ENCODE measurements at regions not wholly inside any gene's neighbourhood (a gene's known extent, or its start where the extent isn't known, plus 50 kb on each side); places are given as distances from the start of the nearest gene placed in this dataset.

- DNase-seq = no peak
- intact Hi-C loops (cut with DNase I) = no loop called here
- TF ChIP-seq CTCF (IDR thresholded peaks at IDR 0.05; ENCODE audit: borderline replicate concordance, extremely low read depth, insufficient read depth) = no peak
- H3K27me3 ChIP-seq (ENCODE audit: control insufficient read depth, insufficient read depth, low read length) = no peaks in the 10 kb centered on the region
- H3K9me3 ChIP-seq (ENCODE audit: control insufficient read depth in 2 of 3, insufficient read depth in 1 of 3, low read length in 3 of 3) = peaks cover 0 to 9% (median 0%) of the 10 kb centered on the region in 3 donors
- no peaks in the 10 kb centered on the region for H3K4me1 ChIP-seq (ENCODE audit: control insufficient read depth in 2 of 3, insufficient read depth in 2 of 3, low read depth in 1 of 3, low read length in 3 of 3)
- no peaks in the 10 kb centered on the region for H3K36me3 ChIP-seq (ENCODE audit: control insufficient read depth in 2 of 3, insufficient read depth in 3 of 3, low read length in 3 of 3)
- no peak for FAIRE-seq
- H3K9ac ChIP-seq (ENCODE audit: low read length in 3 of 3) = no peak overlapping the region
- no peak overlapping the region for H3K27ac ChIP-seq (ENCODE audit: low read depth in 2 of 2, low read length in 2 of 2)
- no peak overlapping the region for H3K4me3 ChIP-seq (ENCODE audit: low read length in 3 of 3)
Observed at GRCh38 chr1:5254131-5254725, 599.8 kb downstream of the AJAP1 start.

GRCh38 chr1:5253036-5253435 is 598.6 kb downstream of the AJAP1 start:
- Histone ChIP-seq H3K27ac (ENCODE audit: low read depth in 2 of 2, low read length in 2 of 2) (no peak overlapping the region), H3K27me3 (ENCODE audit: control insufficient read depth, insufficient read depth, low read length) (no peaks in the 10 kb centered on the region), H3K36me3 (ENCODE audit: control insufficient read depth in 2 of 3, insufficient read depth in 3 of 3, low read length in 3 of 3) (no peaks in the 10 kb centered on the region), H3K9me3 (ENCODE audit: control insufficient read depth in 2 of 3, insufficient read depth in 1 of 3, low read length in 3 of 3) (peaks cover 0 to 3% (median 0%) of the 10 kb centered on the region in 3 donors), H3K9ac (ENCODE audit: low read length in 3 of 3) (no peak overlapping the region), H3K4me3 (ENCODE audit: low read length in 3 of 3) (no peak overlapping the region), H3K4me1 (ENCODE audit: control insufficient read depth in 2 of 3, insufficient read depth in 2 of 3, low read depth in 1 of 3, low read length in 3 of 3) (no peaks in the 10 kb centered on the region)
- DNase-seq (no peak), FAIRE-seq (no peak)
- intact Hi-C loops (cut with DNase I) = no loop called here
- no peak for TF ChIP-seq CTCF (IDR thresholded peaks at IDR 0.05; ENCODE audit: borderline replicate concordance, extremely low read depth, insufficient read depth)

- Histone ChIP-seq H3K9me3 (ENCODE audit: control insufficient read depth in 2 of 3, insufficient read depth in 1 of 3, low read length in 3 of 3) (peaks cover 0 to 3% (median 0%) of the 10 kb centered on the region in 3 donors), H3K27me3 (ENCODE audit: control insufficient read depth, insufficient read depth, low read length) (no peaks in the 10 kb centered on the region), H3K9ac (ENCODE audit: low read length in 3 of 3) (no peak overlapping the region), H3K4me1 (ENCODE audit: control insufficient read depth in 2 of 3, insufficient read depth in 2 of 3, low read depth in 1 of 3, low read length in 3 of 3) (no peaks in the 10 kb centered on the region), H3K36me3 (ENCODE audit: control insufficient read depth in 2 of 3, insufficient read depth in 3 of 3, low read length in 3 of 3) (no peaks in the 10 kb centered on the region), H3K27ac (ENCODE audit: low read depth in 2 of 2, low read length in 2 of 2) (no peak overlapping the region), H3K4me3 (ENCODE audit: low read length in 3 of 3) (no peak overlapping the region)
- FAIRE-seq = no peak
- TF ChIP-seq CTCF (IDR thresholded peaks at IDR 0.05; ENCODE audit: borderline replicate concordance, extremely low read depth, insufficient read depth) = no peak
- no peak for DNase-seq
- intact Hi-C loops (cut with DNase I) = no loop called here
Observed at GRCh38 chr1:5250336-5250735, 595.9 kb downstream of the AJAP1 start.

- Histone ChIP-seq H3K27me3 (ENCODE audit: control insufficient read depth, insufficient read depth, low read length) (no peaks in the 10 kb centered on the region), H3K27ac (ENCODE audit: low read depth in 2 of 2, low read length in 2 of 2) (no peak overlapping the region), H3K9me3 (ENCODE audit: control insufficient read depth in 2 of 3, insufficient read depth in 1 of 3, low read length in 3 of 3) (peaks cover 0 to 3% (median 0%) of the 10 kb centered on the region in 3 donors), H3K4me1 (ENCODE audit: control insufficient read depth in 2 of 3, insufficient read depth in 2 of 3, low read depth in 1 of 3, low read length in 3 of 3) (no peaks in the 10 kb centered on the region), H3K36me3 (ENCODE audit: control insufficient read depth in 2 of 3, insufficient read depth in 3 of 3, low read length in 3 of 3) (no peaks in the 10 kb centered on the region), H3K9ac (ENCODE audit: low read length in 3 of 3) (no peak overlapping the region), H3K4me3 (ENCODE audit: low read length in 3 of 3) (no peak overlapping the region)
- DNase-seq (no peak), FAIRE-seq (no peak)
- intact Hi-C loops (cut with DNase I) = no loop called here
- TF ChIP-seq CTCF (IDR thresholded peaks at IDR 0.05; ENCODE audit: borderline replicate concordance, extremely low read depth, insufficient read depth) = no peak
Observed at GRCh38 chr1:5245348-5245747, 590.9 kb downstream of the AJAP1 start.
